ENCODE measurements at regions not wholly inside any gene's neighbourhood (a gene's known extent, or its start where the extent isn't known, plus 50 kb on each side); places are given as distances from the start of the nearest gene placed in this dataset.

DNA sequence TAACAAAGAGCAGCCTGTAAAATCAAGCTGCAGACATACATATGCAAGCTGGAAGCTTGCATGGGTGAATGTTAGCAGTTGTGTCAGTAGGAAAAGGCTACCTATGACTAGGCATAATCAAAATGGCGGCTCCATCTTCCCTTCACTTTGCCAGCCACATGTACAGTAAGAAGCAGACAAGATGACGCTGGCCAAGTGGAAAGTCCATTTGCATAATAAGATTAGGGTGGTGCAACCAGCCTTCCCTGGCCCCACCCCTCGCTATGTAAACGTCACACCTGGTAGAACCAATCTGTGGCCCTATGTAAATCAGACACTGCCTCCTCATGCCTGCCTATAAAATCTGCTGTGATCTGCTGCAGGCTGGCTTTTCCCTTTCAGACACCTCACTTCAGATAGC is 171.9 kb upstream of the USP25 start:
- TF ChIP-seq EZH2 (IDR thresholded peaks at IDR 0.05; ENCODE audit: borderline replicate concordance, low read depth, low read length, severe bottlenecking) = no peak
- TF ChIP-seq, protein P1, sequence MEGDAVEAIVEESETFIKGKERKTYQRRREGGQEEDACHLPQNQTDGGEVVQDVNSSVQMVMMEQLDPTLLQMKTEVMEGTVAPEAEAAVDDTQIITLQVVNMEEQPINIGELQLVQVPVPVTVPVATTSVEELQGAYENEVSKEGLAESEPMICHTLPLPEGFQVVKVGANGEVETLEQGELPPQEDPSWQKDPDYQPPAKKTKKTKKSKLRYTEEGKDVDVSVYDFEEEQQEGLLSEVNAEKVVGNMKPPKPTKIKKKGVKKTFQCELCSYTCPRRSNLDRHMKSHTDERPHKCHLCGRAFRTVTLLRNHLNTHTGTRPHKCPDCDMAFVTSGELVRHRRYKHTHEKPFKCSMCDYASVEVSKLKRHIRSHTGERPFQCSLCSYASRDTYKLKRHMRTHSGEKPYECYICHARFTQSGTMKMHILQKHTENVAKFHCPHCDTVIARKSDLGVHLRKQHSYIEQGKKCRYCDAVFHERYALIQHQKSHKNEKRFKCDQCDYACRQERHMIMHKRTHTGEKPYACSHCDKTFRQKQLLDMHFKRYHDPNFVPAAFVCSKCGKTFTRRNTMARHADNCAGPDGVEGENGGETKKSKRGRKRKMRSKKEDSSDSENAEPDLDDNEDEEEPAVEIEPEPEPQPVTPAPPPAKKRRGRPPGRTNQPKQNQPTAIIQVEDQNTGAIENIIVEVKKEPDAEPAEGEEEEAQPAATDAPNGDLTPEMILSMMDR (IDR thresholded peaks at IDR 0.05; ENCODE audit: borderline replicate concordance, extremely low read depth, low read length, poor library complexity, severe bottlenecking) = no peak

All from DND-41 (cell line).